ENCODE measurements at regions not wholly inside any gene's neighbourhood (a gene's known extent, or its start where the extent isn't known, plus 50 kb on each side); places are given as distances from the start of the nearest gene placed in this dataset.

- Histone ChIP-seq H3K27me3 (replicated peaks in 1 of 4; ENCODE audit: control insufficient read depth in 3 of 4, extremely low read depth in 1 of 4, insufficient read depth in 3 of 4, low read length in 3 of 4) (no peaks in the 10 kb centered on the region), H3K4me1 (replicated peaks in 1 of 4; ENCODE audit: control insufficient read depth in 3 of 4, insufficient read depth in 4 of 4, low read length in 3 of 4) (peaks cover 0 to 7% (median 0%) of the 10 kb centered on the region in 4 experiments; a peak in 1 of 7 replicates), H3K27ac (ENCODE audit: low read depth, low read length) (no peak overlapping the region), H3K9ac (replicated peaks in 1 of 4; ENCODE audit: extremely low read depth in 1 of 4, low read depth in 3 of 4, low read length in 3 of 4) (no peak overlapping the region), H2BK120ac (replicated peaks; ENCODE audit: low read depth, low read length) (no peak overlapping the region), H4K8ac (ENCODE audit: extremely low read depth, insufficient read depth, low read length) (no peak overlapping the region), H2AFZ (ENCODE audit: low read length) (no peak overlapping the region), H4K20me1 (replicated peaks in 1 of 2; ENCODE audit: control insufficient read depth in 1 of 2, insufficient read depth in 2 of 2, low read length in 2 of 2) (no peaks in the 10 kb centered on the region), H3K4me2 (ENCODE audit: insufficient read depth in 1 of 2, low read depth in 2 of 2, low read length in 2 of 2) (no peak overlapping the region), H3K9me3 (ENCODE audit: insufficient read depth in 2 of 2, low read depth in 1 of 2, low read length in 1 of 2) (no peaks in the 10 kb centered on the region), H3K4me3 (ENCODE audit: extremely low read depth in 1 of 4, insufficient read depth in 2 of 4, low read depth in 3 of 4, low read length in 4 of 4) (no peak overlapping the region), H2BK12ac (ENCODE audit: low read depth, low read length) (no peak overlapping the region), H3K23me2 (ENCODE audit: low read depth, low read length) (no peaks in the 10 kb centered on the region), H3K79me2 (ENCODE audit: control insufficient read depth in 1 of 2, insufficient read depth in 2 of 2, low read length in 2 of 2) (no peaks in the 10 kb centered on the region), H3K23ac (ENCODE audit: insufficient read length) (no peak overlapping the region), H3K18ac (ENCODE audit: extremely low read depth, low read length) (no peak overlapping the region), H2AK5ac (ENCODE audit: low read depth, low read length) (no peak overlapping the region), H3K4ac (replicated peaks; ENCODE audit: insufficient read length, low read depth, low read length) (no peak overlapping the region), H4K5ac (ENCODE audit: insufficient read length, low read depth, low read length) (no peak overlapping the region), H4K91ac (replicated peaks; ENCODE audit: insufficient read length, low read length) (no peak overlapping the region), H2BK20ac (ENCODE audit: low read length) (no peak overlapping the region), H3K14ac (ENCODE audit: insufficient read length) (no peak overlapping the region), H3K56ac (replicated peaks; ENCODE audit: insufficient read length, low read depth, low read length) (no peak overlapping the region), H2BK15ac (ENCODE audit: low read length) (no peak overlapping the region), H3K36me3 (ENCODE audit: control insufficient read depth in 2 of 4, insufficient read depth in 4 of 4, low read length in 3 of 4) (no peaks in the 10 kb centered on the region), H3K79me1 (ENCODE audit: low read depth, low read length) (no peaks in the 10 kb centered on the region), H2BK5ac (ENCODE audit: low read depth, low read length) (no peak overlapping the region)
- CTCF ChIA-PET (ENCODE audit: partially characterized antibody) = no interaction called here
- FAIRE-seq (no peak), DNase-seq (ENCODE audit: low read depth in 1 of 2, low spot score in 2 of 2) (no peak)
- TF ChIP-seq POLR2A (IDR thresholded peaks at IDR 0.05; ENCODE audit: control extremely low read depth in 1 of 2, low read depth in 2 of 2, low read length in 2 of 2) (no peak), CTBP2 (IDR thresholded peaks at IDR 0.05; ENCODE audit: borderline replicate concordance, insufficient read depth, insufficient read length, low read length) (no peak), EP300 (IDR thresholded peaks at IDR 0.05; ENCODE audit: borderline replicate concordance in 1 of 2, low read depth in 2 of 2, low read length in 2 of 2) (no peak), MAX (IDR thresholded peaks at IDR 0.05) (no peak), TAF7 (optimal IDR thresholded peaks at IDR 0.05; ENCODE audit: borderline replicate concordance, low read depth, low read length) (no peak), SP2 (IDR thresholded peaks at IDR 0.05; ENCODE audit: low read length) (no peak), TEAD4 (IDR thresholded peaks at IDR 0.05; ENCODE audit: low read depth, low read length) (no peak), CBX5 (IDR thresholded peaks at IDR 0.05; ENCODE audit: low read depth, low read length) (no peak), POU5F1 (IDR thresholded peaks at IDR 0.05; ENCODE audit: low read depth, low read length) (no peak)
- WGBS, 2 experiments (ENCODE audit: extremely low coverage in 1 of 2, insufficient coverage in 1 of 2, insufficient read length in 1 of 2, insufficient replicate concordance in 2 of 2, low coverage in 1 of 2, low lambda C conversion rate in 2 of 2, missing lambda C conversion rate in 1 of 2) = 94% methylated on average over 3 of the region's 3 CpGs; no CpG with 5 or more reads in 1 of the 2 experiments
- POLR2A ChIA-PET (ENCODE audit: partially characterized antibody) = no interaction called here
Observed at GRCh38 chr7:41199136-41199535, 503.8 kb downstream of the INHBA start.
